GM03348 (cell line): ENCODE measurements at regions not wholly inside any gene's neighbourhood (a gene's known extent, or its start where the extent isn't known, plus 50 kb on each side); places are given as distances from the start of the nearest gene placed in this dataset.

Source experiments
- DNase-seq: peaks from one replicate; pipeline ENCODE4 v3.0.0; 2012; ENCODE audit warnings: low spot score

- no peak for DNase-seq
Observed at GRCh38 chr6:165986311-165986913, 181.2 kb downstream of the TBXT start.

GRCh38 chr6:165985806-165986299, 181.8 kb downstream of the TBXT start:
- DNase-seq: no peak

- no peak for DNase-seq
Observed at GRCh38 chr6:165985281-165985805, 182.3 kb downstream of the TBXT start.

GRCh38 chr6:165984729-165985275, 182.8 kb downstream of the TBXT start:
- no peak for DNase-seq

- DNase-seq: no peak
Observed at GRCh38 chr6:165983112-165984072, 184.3 kb downstream of the TBXT start.

- DNase-seq: no peak
Observed at GRCh38 chr6:165978476-165978875, 189.2 kb downstream of the TBXT start.

- no peak for DNase-seq
Observed at GRCh38 chr6:165976684-165977083, 191.0 kb downstream of the TBXT start.

GRCh38 chr6:165974817-165975216, 192.8 kb downstream of the TBXT start:
- DNase-seq: no peak

GRCh38 chr6:165973473-165973872, 194.2 kb downstream of the TBXT start:
- no peak for DNase-seq

GRCh38 chr6:165972139-165972802, 195.4 kb downstream of the TBXT start:
- no peak for DNase-seq

- no peak for DNase-seq
Observed at GRCh38 chr6:165971202-165971601, 196.4 kb downstream of the TBXT start.

GRCh38 chr6:165970001-165970400, 197.7 kb downstream of the TBXT start:
- DNase-seq: no peak

- no peak for DNase-seq
Observed at GRCh38 chr6:165969184-165969583, 198.5 kb downstream of the TBXT start.

- DNase-seq: no peak
Observed at GRCh38 chr6:165968408-165968807, 199.2 kb downstream of the TBXT start.

- no peak for DNase-seq
Observed at GRCh38 chr6:165967810-165968407, 199.7 kb downstream of the TBXT start.

- DNase-seq: no peak
Observed at GRCh38 chr6:165963750-165964149, 203.9 kb downstream of the TBXT start.

- DNase-seq: no peak
Observed at GRCh38 chr6:165962366-165962765, 205.3 kb downstream of the TBXT start.

- no peak for DNase-seq
Observed at GRCh38 chr6:165961233-165961632, 206.4 kb downstream of the TBXT start.

GRCh38 chr6:165960695-165961094, 207.0 kb downstream of the TBXT start:
- no peak for DNase-seq

- DNase-seq: no peak
Observed at GRCh38 chr6:165959627-165960026, 208.0 kb downstream of the TBXT start.

GRCh38 chr6:165956874-165957273, 210.8 kb downstream of the TBXT start:
- DNase-seq: no peak

- no peak for DNase-seq
Observed at GRCh38 chr6:165952514-165952913, 215.1 kb downstream of the TBXT start.
